Uterus (tissue), 2 donors: ENCODE measurements at regions not wholly inside any gene's neighbourhood (a gene's known extent, or its start where the extent isn't known, plus 50 kb on each side); places are given as distances from the start of the nearest gene placed in this dataset.

Source experiments
- CTCF ChIP-seq, 4 experiments: fragments of 200-600 bp in 2 of 4; fragments of 450-650 bp in 2 of 4; sonication (generic) in 2 of 4; IDR thresholded peaks; one replicate each; pipeline ENCODE4 v1.5.1; 2016 to 2019; ENCODE audit warnings: antibody characterized with exemption in 4 of 4, mild to moderate bottlenecking in 2 of 4, moderate library complexity in 1 of 4
- POLR2A ChIP-seq, 2 donors: fragments of 450-650 bp; IDR thresholded peaks; one replicate each; pipeline ENCODE4 v1.6.1; 2016; ENCODE audit warnings: antibody characterized with exemption in 2 of 2, mild to moderate bottlenecking in 1 of 2, moderate library complexity in 1 of 2

- TF ChIP-seq CTCF (IDR thresholded peaks at IDR 0.05) (no peak), POLR2A (IDR thresholded peaks at IDR 0.05) (no peak)
These were observed 571.0 kb downstream of the ARL4A start for GRCh38 chr7:13258386-13258785.
